NT2/D1 (cell line): ENCODE measurements at regions not wholly inside any gene's neighbourhood (a gene's known extent, or its start where the extent isn't known, plus 50 kb on each side); places are given as distances from the start of the nearest gene placed in this dataset.

Source experiments
- DNase-seq: peaks from one replicate; pipeline ENCODE4 v3.0.0-alpha.2; 2011; ENCODE audit warnings: low read depth, low spot score
- H3K27me3 ChIP-seq: 2 replicates; pipeline ENCODE4 v1.6.0; 2011; ENCODE audit warnings: mild to moderate bottlenecking; ENCODE audit not compliant: insufficient read length, insufficient read depth
- H3K36me3 ChIP-seq: 2 replicates; pipeline ENCODE4 v1.6.1; 2011; ENCODE audit warnings: mild to moderate bottlenecking, low read length, mixed read lengths; ENCODE audit not compliant: insufficient read depth, insufficient read length
- H3K4me1 ChIP-seq: 2 replicates; pipeline ENCODE4 v1.5.1; 2011; ENCODE audit not compliant: insufficient read depth, insufficient read length
- H3K4me3 ChIP-seq: 2 replicates; pipeline ENCODE4 v1.5.1; 2011; ENCODE audit warnings: low read depth; ENCODE audit not compliant: insufficient read length
- H3K9ac ChIP-seq: 2 replicates; pipeline ENCODE4 v1.6.0; 2011; ENCODE audit warnings: low read depth; ENCODE audit not compliant: insufficient read length
- H3K9me3 ChIP-seq: 2 replicates; pipeline ENCODE4 v1.5.1; 2011; ENCODE audit warnings: mild to moderate bottlenecking, low read length; ENCODE audit not compliant: insufficient read depth
- SUZ12 ChIP-seq: IDR thresholded peaks from 2 replicates; pipeline ENCODE4 v1.6.1; 2011; ENCODE audit not compliant: insufficient read length, insufficient read depth; ENCODE audit errors: extremely low read depth
- YY1 ChIP-seq: IDR thresholded peaks from 2 replicates; pipeline ENCODE4 v1.6.1; 2011; ENCODE audit not compliant: insufficient read length, insufficient read depth
- ZNF274 ChIP-seq: IDR thresholded peaks from 2 replicates; pipeline ENCODE4 v1.6.1; 2011; ENCODE audit warnings: mild to moderate bottlenecking, low read depth, low read length

GRCh38 chr5:141778683-141779082 is 96.7 kb upstream of the ARAP3 start:
- Histone ChIP-seq H3K9me3 (no peaks in the 10 kb centered on the region), H3K36me3 (no peaks in the 10 kb centered on the region), H3K9ac (no peak overlapping the region), H3K4me1 (peaks cover 5% of the 10 kb centered on the region), H3K27me3 (no peaks in the 10 kb centered on the region), H3K4me3 (no peak overlapping the region)
- no peak for TF ChIP-seq YY1
- TF ChIP-seq SUZ12: no peak
- TF ChIP-seq ZNF274: no peak
- no peak for DNase-seq

GRCh38 chr5:141778206-141778605 is 96.2 kb upstream of the ARAP3 start:
- no peaks in the 10 kb centered on the region for H3K36me3 ChIP-seq
- no peak overlapping the region for H3K9ac ChIP-seq
- no peaks in the 10 kb centered on the region for H3K27me3 ChIP-seq
- peaks cover 1% of the 10 kb centered on the region for H3K4me1 ChIP-seq
- no peaks in the 10 kb centered on the region for H3K9me3 ChIP-seq
- no peak overlapping the region for H3K4me3 ChIP-seq
- DNase-seq: no peak
- TF ChIP-seq SUZ12 (no peak), YY1 (no peak), ZNF274 (no peak)

- no peaks in the 10 kb centered on the region for H3K36me3 ChIP-seq
- H3K9me3 ChIP-seq: no peaks in the 10 kb centered on the region
- H3K4me3 ChIP-seq: no peak overlapping the region
- TF ChIP-seq ZNF274: no peak
- TF ChIP-seq SUZ12: no peak
- no peak for TF ChIP-seq YY1
- H3K27me3 ChIP-seq: no peaks in the 10 kb centered on the region
- H3K9ac ChIP-seq: no peak overlapping the region
- no peak for DNase-seq
- H3K4me1 ChIP-seq: no peaks in the 10 kb centered on the region
Measured at GRCh38 chr5:141777711-141778110, 95.7 kb upstream of the ARAP3 start.

GRCh38 chr5:141777130-141777529 is 95.1 kb upstream of the ARAP3 start:
- Histone ChIP-seq H3K4me1 (no peaks in the 10 kb centered on the region), H3K9ac (no peak overlapping the region)

GRCh38 chr5:141773779-141774562 is 91.9 kb upstream of the ARAP3 start:
- H3K9me3 ChIP-seq: no peaks in the 10 kb centered on the region
- H3K4me3 ChIP-seq: no peak overlapping the region
- no peaks in the 10 kb centered on the region for H3K27me3 ChIP-seq
- H3K36me3 ChIP-seq: no peaks in the 10 kb centered on the region
- H3K4me1 ChIP-seq: peaks cover 9% of the 10 kb centered on the region
- H3K9ac ChIP-seq: no peak overlapping the region
- TF ChIP-seq ZNF274: no peak
- no peak for TF ChIP-seq YY1
- TF ChIP-seq SUZ12: no peak
- no peak for DNase-seq

More at GRCh38 chr5:141777130-141777529, 95.1 kb upstream of the ARAP3 start:
- Histone ChIP-seq H3K36me3 (no peaks in the 10 kb centered on the region), H3K9me3 (no peaks in the 10 kb centered on the region), H3K4me3 (no peak overlapping the region), H3K27me3 (no peaks in the 10 kb centered on the region)
- DNase-seq: no peak
- TF ChIP-seq YY1: no peak
- no peak for TF ChIP-seq ZNF274
- no peak for TF ChIP-seq SUZ12

GRCh38 chr5:141772281-141772680 is 90.3 kb upstream of the ARAP3 start:
- Histone ChIP-seq H3K9me3 (no peaks in the 10 kb centered on the region), H3K36me3 (no peaks in the 10 kb centered on the region), H3K27me3 (no peaks in the 10 kb centered on the region), H3K9ac (no peak overlapping the region), H3K4me1 (peaks cover 9% of the 10 kb centered on the region), H3K4me3 (no peak overlapping the region)
- no peak for TF ChIP-seq YY1
- DNase-seq: no peak

GRCh38 chr5:141771562-141771961 is 89.5 kb upstream of the ARAP3 start:
- no peak for DNase-seq
- H3K4me1 ChIP-seq: peaks cover 9% of the 10 kb centered on the region
- no peaks in the 10 kb centered on the region for H3K36me3 ChIP-seq
- TF ChIP-seq YY1 (no peak), ZNF274 (no peak), SUZ12 (no peak)
- no peaks in the 10 kb centered on the region for H3K9me3 ChIP-seq
- no peaks in the 10 kb centered on the region for H3K27me3 ChIP-seq
- no peak overlapping the region for H3K4me3 ChIP-seq
- no peak overlapping the region for H3K9ac ChIP-seq
